Activated B cell treated with CpG ODN at 0.5 μM for 24 hours (primary cell): ENCODE measurements at regions not wholly inside any gene's neighbourhood (a gene's known extent, or its start where the extent isn't known, plus 50 kb on each side); places are given as distances from the start of the nearest gene placed in this dataset.

Experiments used
- ATAC-seq: fragments of 200-7000 bp; cut with Tn5 transposase; one replicate; pipeline ENCODE4 v1.10.0; 2021; ENCODE audit warnings: low read depth, mild to moderate bottlenecking, moderate library complexity
- CTCF ChIA-PET: fragments of 350-600 bp; sonication (Branson Sonifier 250); formaldehyde crosslinking; loops from one replicate; lab custom pipeline; 2021; ENCODE audit warnings: antibody characterized with exemption; lab: Charles Lee
- POLR2A ChIA-PET: fragments of 350-600 bp; sonication (Branson Sonifier 250); formaldehyde crosslinking; loops from one replicate; lab custom pipeline; 2021; ENCODE audit warnings: antibody characterized with exemption; lab: Charles Lee
- DNase-seq: peaks from one replicate; pipeline ENCODE4 v3.0.0; 2022
- H3K27ac Mint-ChIP-seq: one replicate; pipeline ENCODE4 v1.8.0; 2020; ENCODE audit warnings: mixed read lengths
- H3K27me3 Mint-ChIP-seq: one replicate; pipeline ENCODE4 v1.8.0; 2021; ENCODE audit warnings: mixed read lengths
- H3K36me3 Mint-ChIP-seq: one replicate; pipeline ENCODE4 v1.8.0; 2021; ENCODE audit warnings: low read depth, mixed read lengths
- H3K4me1 Mint-ChIP-seq: one replicate; pipeline ENCODE4 v1.8.0; 2021; ENCODE audit warnings: mixed read lengths
- H3K4me3 Mint-ChIP-seq: one replicate; pipeline ENCODE4 v1.8.0; 2020; ENCODE audit warnings: mild to moderate bottlenecking, mixed read lengths
- H3K9me3 Mint-ChIP-seq: one replicate; pipeline ENCODE4 v1.8.0; 2020; ENCODE audit warnings: mixed read lengths
- CTCF ChIP-seq: fragments of 200-600 bp; IDR thresholded peaks from one replicate; pipeline ENCODE4 v1.8.0; 2022; ENCODE audit warnings: antibody characterized with exemption, mild to moderate bottlenecking
- intact Hi-C: fragments of 100-400 bp; cut with micrococcal nuclease; formaldehyde crosslinking; loops from one replicate; pipeline ENCODE4 v1.15.1; 2024

DNA sequence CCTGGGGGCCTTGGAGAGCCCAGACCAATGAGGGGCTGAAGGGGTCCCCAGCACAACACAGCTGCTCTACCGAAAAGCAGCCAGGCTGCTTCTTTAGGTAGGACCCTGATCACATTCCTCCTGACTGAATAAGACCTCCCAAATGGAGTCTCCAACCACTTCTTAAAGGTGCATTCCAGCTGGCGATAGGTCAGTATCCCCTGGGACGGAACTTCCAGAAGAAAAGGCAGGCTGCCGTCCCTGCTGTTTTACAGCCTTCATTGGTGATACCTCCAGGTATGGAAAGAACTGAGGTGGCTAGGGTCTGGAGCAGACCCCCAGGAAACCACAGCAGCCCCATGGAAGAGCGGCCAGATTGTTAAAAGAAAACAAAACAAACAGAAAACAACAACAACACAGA, 340.6 kb downstream of the BTG1 start:
- no peak overlapping the region for H3K27ac Mint-ChIP-seq
- TF ChIP-seq CTCF: no peak
- peaks cover 2% of the 10 kb centered on the region for H3K27me3 Mint-ChIP-seq
- CTCF ChIA-PET: no interaction called here
- intact Hi-C loops: no loop called here
- H3K4me1 Mint-ChIP-seq: no peaks in the 10 kb centered on the region
- no peak overlapping the region for H3K4me3 Mint-ChIP-seq
- ATAC-seq (no peak), DNase-seq (no peak)
- H3K36me3 Mint-ChIP-seq: peaks cover 8% of the 10 kb centered on the region
- POLR2A ChIA-PET: no interaction called here
- peaks cover 21% of the 10 kb centered on the region for H3K9me3 Mint-ChIP-seq

DNA sequence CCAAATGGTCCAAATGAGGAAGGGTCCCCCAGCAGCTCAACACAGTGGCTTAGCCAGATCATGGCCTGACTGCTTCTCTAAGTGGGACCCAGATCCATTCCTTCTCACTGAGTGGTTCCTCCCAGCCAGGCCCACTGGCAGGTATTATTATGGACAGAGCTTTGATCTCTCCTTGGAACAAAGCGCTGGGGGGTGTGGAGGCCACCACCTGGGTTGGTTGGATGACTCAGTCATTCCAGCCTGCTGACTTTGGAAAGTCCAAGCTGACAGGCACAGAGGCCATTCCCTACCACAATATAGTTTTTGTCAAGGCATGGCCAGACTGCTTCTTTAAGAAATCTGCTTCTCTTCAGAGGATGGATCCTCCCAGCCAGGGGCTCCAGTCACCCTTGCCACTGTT, 341.1 kb downstream of the BTG1 start:
- Mint-ChIP-seq H3K36me3 (peaks cover 8% of the 10 kb centered on the region), H3K4me1 (no peaks in the 10 kb centered on the region), H3K4me3 (no peak overlapping the region), H3K27ac (no peak overlapping the region), H3K9me3 (peaks cover 21% of the 10 kb centered on the region), H3K27me3 (peaks cover 2% of the 10 kb centered on the region)
- TF ChIP-seq CTCF: no peak
- ATAC-seq (no peak), DNase-seq (no peak)
- ChIA-PET CTCF (no interaction called here), POLR2A (no interaction called here)
- intact Hi-C loops: no loop called here

DNA sequence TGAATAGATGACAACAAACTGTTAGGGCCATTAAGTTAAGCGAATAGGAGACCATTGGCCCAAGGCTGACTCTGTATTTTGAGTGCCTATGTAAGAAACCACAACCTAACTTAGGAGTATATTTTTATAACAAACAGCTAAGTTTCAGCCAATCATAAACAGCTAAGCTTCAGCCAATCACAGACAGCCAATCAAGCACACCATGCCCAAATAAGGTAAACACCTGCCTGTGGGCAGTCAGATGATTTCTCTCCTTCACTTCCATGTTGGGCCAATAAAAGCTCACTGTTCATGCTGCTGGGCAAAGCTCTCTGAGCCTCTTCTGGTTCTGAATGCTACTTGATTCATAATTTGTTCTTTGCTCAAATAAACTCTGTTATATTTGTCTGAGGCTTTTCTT, 344.6 kb downstream of the BTG1 start:
- H3K36me3 Mint-ChIP-seq: peaks cover 5% of the 10 kb centered on the region
- no peaks in the 10 kb centered on the region for H3K4me1 Mint-ChIP-seq
- peaks cover 6% of the 10 kb centered on the region for H3K9me3 Mint-ChIP-seq
- no peak overlapping the region for H3K4me3 Mint-ChIP-seq
- ChIA-PET CTCF (interaction anchor here (2.7 kb wide), 1 partner anchor 11 kb away, joined by 11 read pairs; no protein-coding TSS in a partner anchor), POLR2A (interaction anchor here (0.5 kb wide), 1 partner anchor 343 kb away, joined by 3 read pairs; no protein-coding TSS in a partner anchor)
- TF ChIP-seq CTCF: no peak
- H3K27ac Mint-ChIP-seq: no peak overlapping the region
- ATAC-seq: no peak
- DNase-seq: no peak
- peaks cover 2% of the 10 kb centered on the region for H3K27me3 Mint-ChIP-seq
- intact Hi-C loops: no loop called here

- peaks cover 9% of the 10 kb centered on the region for H3K27me3 Mint-ChIP-seq
- H3K36me3 Mint-ChIP-seq: no peaks in the 10 kb centered on the region
- CTCF ChIA-PET: no interaction called here
- H3K4me3 Mint-ChIP-seq: no peak overlapping the region
- DNase-seq (no peak), ATAC-seq (no peak)
- no peaks in the 10 kb centered on the region for H3K4me1 Mint-ChIP-seq
- H3K9me3 Mint-ChIP-seq: no peaks in the 10 kb centered on the region
- no peak overlapping the region for H3K27ac Mint-ChIP-seq
- POLR2A ChIA-PET: no interaction called here
- no peak for TF ChIP-seq CTCF
- intact Hi-C loops: no loop called here
These were observed 352.0 kb downstream of the BTG1 start for GRCh38 chr12:91793676-91794075.

GRCh38 chr12:91792597-91792996, 353.0 kb downstream of the BTG1 start:
- Mint-ChIP-seq H3K27ac (no peak overlapping the region), H3K27me3 (peaks cover 9% of the 10 kb centered on the region), H3K36me3 (no peaks in the 10 kb centered on the region), H3K4me3 (no peak overlapping the region), H3K9me3 (no peaks in the 10 kb centered on the region), H3K4me1 (no peaks in the 10 kb centered on the region)
- CTCF ChIA-PET: no interaction called here
- intact Hi-C loops: no loop called here
- DNase-seq (no peak), ATAC-seq (no peak)
- POLR2A ChIA-PET: no interaction called here
- TF ChIP-seq CTCF: no peak
